Smooth muscle cell (in vitro differentiated cells): ENCODE measurements at regions not wholly inside any gene's neighbourhood (a gene's known extent, or its start where the extent isn't known, plus 50 kb on each side); places are given as distances from the start of the nearest gene placed in this dataset.

Experiments used
- DNase-seq: peaks from one replicate; lab custom pipeline; 2025; ENCODE audit not compliant: unreplicated experiment; lab: John Stamatoyannopoulos, UW
- H2AFZ ChIP-seq: fragments of 200-600 bp; sonication (generic); 2 replicates; pipeline ENCODE4 v1.6.0; 2016; ENCODE audit warnings: antibody characterized with exemption, low read depth, mild to moderate bottlenecking
- H3F3A ChIP-seq: fragments of 200-600 bp; sonication (generic); 2 replicates; pipeline ENCODE4 v1.6.0; 2017; ENCODE audit warnings: antibody characterized with exemption, low read depth
- H3K27ac ChIP-seq: fragments of 200-600 bp; sonication (generic); 2 replicates; pipeline ENCODE4 v1.5.1; 2016; ENCODE audit warnings: low read depth, mild to moderate bottlenecking
- H3K27me3 ChIP-seq: fragments of 200-600 bp; sonication (generic); 2 replicates; pipeline ENCODE4 v1.6.1; 2016; ENCODE audit warnings: low read depth, mild to moderate bottlenecking
- H3K36me3 ChIP-seq: fragments of 200-600 bp; sonication (generic); 2 replicates; pipeline ENCODE4 v1.5.1; 2016; ENCODE audit warnings: low read depth
- H3K4me1 ChIP-seq: fragments of 200-600 bp; sonication (generic); 2 replicates; pipeline ENCODE4 v1.5.1; 2016; ENCODE audit warnings: low read depth
- H3K4me2 ChIP-seq: fragments of 200-600 bp; sonication (generic); 2 replicates; pipeline ENCODE4 v1.6.0; 2016; ENCODE audit warnings: mild to moderate bottlenecking
- H3K4me3 ChIP-seq: fragments of 200-600 bp; sonication (generic); 2 replicates; pipeline ENCODE4 v1.5.1; 2016; ENCODE audit warnings: mild to moderate bottlenecking
- H3K79me2 ChIP-seq: fragments of 200-600 bp; sonication (generic); 2 replicates; pipeline ENCODE4 v1.6.0; 2016; ENCODE audit warnings: low read depth, mild to moderate bottlenecking
- H3K9ac ChIP-seq: fragments of 200-600 bp; sonication (generic); 2 replicates; pipeline ENCODE4 v1.6.0; 2016; ENCODE audit warnings: low read depth
- H3K9me3 ChIP-seq: fragments of 200-600 bp; sonication (generic); replicated peaks from 2 replicates; pipeline ENCODE4 v1.5.1; 2016; ENCODE audit warnings: low read depth
- H4K20me1 ChIP-seq: fragments of 200-600 bp; sonication (generic); 2 replicates; pipeline ENCODE4 v1.6.0; 2016; ENCODE audit warnings: low read depth
- CTCF ChIP-seq: fragments of 200-600 bp; sonication (generic); IDR thresholded peaks from 2 replicates; pipeline ENCODE4 v1.5.1; 2017; ENCODE audit warnings: borderline replicate concordance, mild to moderate bottlenecking, antibody characterized with exemption; ENCODE audit not compliant: insufficient read depth, poor library complexity, severe bottlenecking
- WGBS: methylation state at CpG from one replicate; pipeline ENCODE4 v1.1.7; 2016; ENCODE audit warnings: low lambda C conversion rate; 5-methylcytosine and 5-hydroxymethylcytosine counted together

DNA sequence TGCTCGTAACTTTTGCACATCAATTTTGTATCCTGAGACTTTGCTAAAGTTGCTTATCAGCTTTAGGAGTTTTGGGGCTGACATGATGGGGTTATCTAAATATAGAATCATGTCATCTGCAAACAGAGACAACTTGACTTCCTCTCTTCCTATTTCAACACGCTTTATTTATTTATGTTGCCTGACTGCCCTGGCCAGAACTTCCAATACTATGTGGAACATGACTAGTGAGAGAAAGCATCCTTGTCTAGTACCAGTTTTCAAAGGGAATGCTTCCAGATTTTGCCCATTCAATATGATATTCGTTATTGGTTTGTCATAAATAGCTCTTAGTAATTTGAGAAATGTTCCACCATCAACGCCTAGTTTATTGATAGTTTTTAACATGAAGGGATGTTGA, 65.4 kb upstream of the CDH12 start:
- H4K20me1 ChIP-seq, result no peaks in the 10 kb centered on the region
- no peaks in the 10 kb centered on the region for H3K4me1 ChIP-seq
- no peaks in the 10 kb centered on the region for H3K27me3 ChIP-seq
- TF ChIP-seq CTCF, result no peak
- H2AFZ ChIP-seq, result no peak overlapping the region
- H3K27ac ChIP-seq, result no peak overlapping the region
- no peaks in the 10 kb centered on the region for H3K36me3 ChIP-seq
- WGBS, result 62% methylated on average over 4 of the region's 4 CpGs
- no peaks in the 10 kb centered on the region for H3K79me2 ChIP-seq
- no peak overlapping the region for H3K4me2 ChIP-seq
- no peaks in the 10 kb centered on the region for H3K9me3 ChIP-seq
- no peaks in the 10 kb centered on the region for H3F3A ChIP-seq
- no peak for DNase-seq
- no peak overlapping the region for H3K9ac ChIP-seq
- H3K4me3 ChIP-seq, result no peak overlapping the region

GRCh38 chr5:22916393-22916792, 63.2 kb upstream of the CDH12 start:
- Histone ChIP-seq H3K4me3 (no peak overlapping the region), H3K36me3 (no peaks in the 10 kb centered on the region), H3K27me3 (no peaks in the 10 kb centered on the region), H3K27ac (no peak overlapping the region), H3K4me1 (no peaks in the 10 kb centered on the region), H3K9me3 (no peaks in the 10 kb centered on the region), H3F3A (no peaks in the 10 kb centered on the region), H3K9ac (no peak overlapping the region), H3K4me2 (no peak overlapping the region), H4K20me1 (no peaks in the 10 kb centered on the region), H2AFZ (no peak overlapping the region), H3K79me2 (no peaks in the 10 kb centered on the region)
- WGBS, result 91% methylated on average over 1 of the region's 1 CpG
- no peak for DNase-seq
- TF ChIP-seq CTCF, result no peak

- no peak overlapping the region for H3K27ac ChIP-seq
- no peaks in the 10 kb centered on the region for H3K36me3 ChIP-seq
- H3F3A ChIP-seq, result no peaks in the 10 kb centered on the region
- no peaks in the 10 kb centered on the region for H3K27me3 ChIP-seq
- H3K4me2 ChIP-seq, result peak overlapping the region; percentile 41
- H3K9ac ChIP-seq, result no peak overlapping the region
- TF ChIP-seq CTCF, result no peak
- no peaks in the 10 kb centered on the region for H3K4me1 ChIP-seq
- no peaks in the 10 kb centered on the region for H4K20me1 ChIP-seq
- H3K9me3 ChIP-seq, result no peaks in the 10 kb centered on the region
- no peak overlapping the region for H2AFZ ChIP-seq
- no peak overlapping the region for H3K4me3 ChIP-seq
- no peaks in the 10 kb centered on the region for H3K79me2 ChIP-seq
- DNase-seq, result no peak
These were observed 57.9 kb upstream of the CDH12 start for GRCh38 chr5:22911019-22911418.

DNA sequence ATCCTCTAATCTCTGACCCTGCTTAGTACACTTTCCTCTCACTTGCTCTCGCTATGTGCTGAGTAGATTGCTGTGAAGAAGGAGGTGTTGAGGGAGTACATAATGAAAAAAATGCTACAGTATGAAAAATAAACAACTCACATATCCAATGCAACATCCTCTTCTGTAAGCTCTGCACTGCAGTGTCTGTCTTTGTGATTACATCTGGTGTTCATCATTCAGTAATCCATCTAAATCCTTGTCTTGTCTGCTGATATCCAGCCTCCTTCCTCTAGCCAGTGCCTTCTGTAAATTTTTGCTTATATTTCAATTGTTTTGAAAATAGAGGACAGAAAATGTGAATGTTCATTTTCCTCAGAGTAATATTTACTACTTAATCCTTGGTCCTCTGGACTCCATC, 57.4 kb upstream of the CDH12 start:
- H3K4me3 ChIP-seq, result no peak overlapping the region
- no peak overlapping the region for H3K9ac ChIP-seq
- no peaks in the 10 kb centered on the region for H3K79me2 ChIP-seq
- TF ChIP-seq CTCF, result no peak
- DNase-seq, result no peak
- no peaks in the 10 kb centered on the region for H3F3A ChIP-seq
- no peaks in the 10 kb centered on the region for H3K9me3 ChIP-seq
- H3K4me2 ChIP-seq, result peak overlapping the region; percentile 41
- H3K27me3 ChIP-seq, result no peaks in the 10 kb centered on the region
- H4K20me1 ChIP-seq, result no peaks in the 10 kb centered on the region
- no peaks in the 10 kb centered on the region for H3K36me3 ChIP-seq
- no peaks in the 10 kb centered on the region for H3K4me1 ChIP-seq
- no peak overlapping the region for H2AFZ ChIP-seq
- WGBS, result 20% methylated on average over 1 of the region's 1 CpG
- H3K27ac ChIP-seq, result no peak overlapping the region
